ENCODE measurements at regions not wholly inside any gene's neighbourhood (a gene's known extent, or its start where the extent isn't known, plus 50 kb on each side); places are given as distances from the start of the nearest gene placed in this dataset.

- Histone ChIP-seq H3K27ac (ENCODE audit: extremely low read depth, low read depth, low read length) (no peak overlapping the region), H3K9me3 (ENCODE audit: control insufficient read depth, insufficient read depth, low read depth, low read length) (no peaks in the 10 kb centered on the region), H3K36me3 (ENCODE audit: control insufficient read depth in 2 of 2, insufficient read depth in 1 of 2, low read length in 2 of 2) (no peaks in the 10 kb centered on the region), H3K4me3 (ENCODE audit: low read depth, low read length) (no peak overlapping the region), H3K4me1 (ENCODE audit: control insufficient read depth, insufficient read depth, low read length) (no peaks in the 10 kb centered on the region)
- CTCF ChIA-PET, result no interaction called here
- TF ChIP-seq ZNF704 (tag by site-specific recombination; IDR thresholded peaks at IDR 0.05) (no peak), GLI2 (tag by site-specific recombination; IDR thresholded peaks at IDR 0.05; ENCODE audit: borderline replicate concordance, low read depth) (no peak), ZNF341 (tag by site-specific recombination; IDR thresholded peaks at IDR 0.05; ENCODE audit: low read depth) (no peak), GLIS2 (tag by site-specific recombination; IDR thresholded peaks at IDR 0.05) (no peak), ZNF366 (tag by site-specific recombination; conservative IDR thresholded peaks at IDR 0.05) (no peak), SCRT2 (tag by site-specific recombination; IDR thresholded peaks at IDR 0.05) (no peak), SP2 (tag by site-specific recombination; IDR thresholded peaks at IDR 0.05) (no peak), ZNF658 (tag by site-specific recombination; IDR thresholded peaks at IDR 0.05) (no peak), ZNF335 (tag by site-specific recombination; conservative IDR thresholded peaks at IDR 0.05) (no peak)
- TF ChIP-seq, protein P1, sequence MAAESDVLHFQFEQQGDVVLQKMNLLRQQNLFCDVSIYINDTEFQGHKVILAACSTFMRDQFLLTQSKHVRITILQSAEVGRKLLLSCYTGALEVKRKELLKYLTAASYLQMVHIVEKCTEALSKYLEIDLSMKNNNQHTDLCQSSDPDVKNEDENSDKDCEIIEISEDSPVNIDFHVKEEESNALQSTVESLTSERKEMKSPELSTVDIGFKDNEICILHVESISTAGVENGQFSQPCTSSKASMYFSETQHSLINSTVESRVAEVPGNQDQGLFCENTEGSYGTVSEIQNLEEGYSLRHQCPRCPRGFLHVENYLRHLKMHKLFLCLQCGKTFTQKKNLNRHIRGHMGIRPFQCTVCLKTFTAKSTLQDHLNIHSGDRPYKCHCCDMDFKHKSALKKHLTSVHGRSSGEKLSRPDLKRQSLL (tag by site-specific recombination; IDR thresholded peaks at IDR 0.05), result no peak
- TF ChIP-seq, protein P2, sequence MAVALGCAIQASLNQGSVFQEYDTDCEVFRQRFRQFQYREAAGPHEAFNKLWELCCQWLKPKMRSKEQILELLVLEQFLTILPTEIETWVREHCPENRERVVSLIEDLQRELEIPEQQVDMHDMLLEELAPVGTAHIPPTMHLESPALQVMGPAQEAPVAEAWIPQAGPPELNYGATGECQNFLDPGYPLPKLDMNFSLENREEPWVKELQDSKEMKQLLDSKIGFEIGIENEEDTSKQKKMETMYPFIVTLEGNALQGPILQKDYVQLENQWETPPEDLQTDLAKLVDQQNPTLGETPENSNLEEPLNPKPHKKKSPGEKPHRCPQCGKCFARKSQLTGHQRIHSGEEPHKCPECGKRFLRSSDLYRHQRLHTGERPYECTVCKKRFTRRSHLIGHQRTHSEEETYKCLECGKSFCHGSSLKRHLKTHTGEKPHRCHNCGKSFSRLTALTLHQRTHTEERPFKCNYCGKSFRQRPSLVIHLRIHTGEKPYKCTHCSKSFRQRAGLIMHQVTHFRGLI (tag by site-specific recombination; IDR thresholded peaks at IDR 0.05), result no peak
- POLR2A ChIA-PET, result no interaction called here
Observed at GRCh38 chr12:87782838-87783237, 246.4 kb downstream of the C12orf50 start.

DNA sequence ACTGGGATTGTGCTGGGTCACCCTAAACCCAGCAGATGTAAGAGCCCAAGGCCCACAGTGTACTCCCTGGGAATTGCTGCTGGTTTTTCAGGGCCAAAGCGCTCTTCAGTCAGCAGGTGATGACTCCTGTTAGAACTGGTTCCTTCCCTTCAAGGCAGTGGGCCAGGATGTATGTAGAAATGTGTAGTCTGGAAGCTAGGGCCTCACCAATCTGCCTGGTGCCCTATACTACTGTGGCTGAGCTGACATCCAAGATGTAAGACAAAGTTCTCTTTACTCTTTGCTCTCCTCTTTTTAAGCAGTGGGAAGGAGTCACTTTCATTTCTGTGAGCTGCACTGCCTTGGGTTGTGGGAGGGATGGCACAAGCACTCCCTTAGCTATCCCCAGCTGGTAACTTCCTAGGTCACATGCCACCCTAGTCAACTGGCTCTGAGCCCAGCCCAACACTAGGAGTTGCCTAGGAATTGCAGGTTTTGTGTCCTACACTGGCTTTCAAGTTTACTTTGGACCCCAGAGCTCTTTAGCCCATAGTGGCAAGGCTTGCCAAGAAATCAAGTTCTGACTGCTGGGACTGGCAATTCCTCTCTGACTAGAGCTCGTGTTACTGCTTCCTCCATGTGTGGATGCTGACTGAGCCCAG is 249.2 kb downstream of the C12orf50 start:
- TF ChIP-seq ZNF843 (tag by site-specific recombination; IDR thresholded peaks at IDR 0.05), result no peak
- TF ChIP-seq, protein P3, sequence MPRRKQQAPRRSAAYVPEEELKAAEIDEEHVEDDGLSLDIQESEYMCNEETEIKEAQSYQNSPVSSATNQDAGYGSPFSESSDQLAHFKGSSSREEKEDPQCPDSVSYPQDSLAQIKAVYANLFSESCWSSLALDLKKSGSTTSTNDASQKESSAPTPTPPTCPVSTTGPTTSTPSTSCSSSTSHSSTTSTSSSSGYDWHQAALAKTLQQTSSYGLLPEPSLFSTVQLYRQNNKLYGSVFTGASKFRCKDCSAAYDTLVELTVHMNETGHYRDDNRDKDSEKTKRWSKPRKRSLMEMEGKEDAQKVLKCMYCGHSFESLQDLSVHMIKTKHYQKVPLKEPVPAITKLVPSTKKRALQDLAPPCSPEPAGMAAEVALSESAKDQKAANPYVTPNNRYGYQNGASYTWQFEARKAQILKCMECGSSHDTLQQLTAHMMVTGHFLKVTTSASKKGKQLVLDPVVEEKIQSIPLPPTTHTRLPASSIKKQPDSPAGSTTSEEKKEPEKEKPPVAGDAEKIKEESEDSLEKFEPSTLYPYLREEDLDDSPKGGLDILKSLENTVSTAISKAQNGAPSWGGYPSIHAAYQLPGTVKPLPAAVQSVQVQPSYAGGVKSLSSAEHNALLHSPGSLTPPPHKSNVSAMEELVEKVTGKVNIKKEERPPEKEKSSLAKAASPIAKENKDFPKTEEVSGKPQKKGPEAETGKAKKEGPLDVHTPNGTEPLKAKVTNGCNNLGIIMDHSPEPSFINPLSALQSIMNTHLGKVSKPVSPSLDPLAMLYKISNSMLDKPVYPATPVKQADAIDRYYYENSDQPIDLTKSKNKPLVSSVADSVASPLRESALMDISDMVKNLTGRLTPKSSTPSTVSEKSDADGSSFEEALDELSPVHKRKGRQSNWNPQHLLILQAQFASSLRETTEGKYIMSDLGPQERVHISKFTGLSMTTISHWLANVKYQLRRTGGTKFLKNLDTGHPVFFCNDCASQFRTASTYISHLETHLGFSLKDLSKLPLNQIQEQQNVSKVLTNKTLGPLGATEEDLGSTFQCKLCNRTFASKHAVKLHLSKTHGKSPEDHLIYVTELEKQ (tag by site-specific recombination; IDR thresholded peaks at IDR 0.05; ENCODE audit: borderline replicate concordance), result no peak
- no peak overlapping the region for H3K27ac ChIP-seq (ENCODE audit: extremely low read depth, low read depth, low read length)
- POLR2A ChIA-PET, result no interaction called here
- CTCF ChIA-PET, result interaction anchor here (0.6 to 1.4 kb wide), 2 partner anchors 50 to 68 kb away, joined by 3 read pairs; no protein-coding TSS in a partner anchor
- H3K4me1 ChIP-seq (ENCODE audit: control insufficient read depth, insufficient read depth, low read length), result no peaks in the 10 kb centered on the region
- no peaks in the 10 kb centered on the region for H3K36me3 ChIP-seq (ENCODE audit: control insufficient read depth in 2 of 2, insufficient read depth in 1 of 2, low read length in 2 of 2)
- H3K9me3 ChIP-seq (ENCODE audit: control insufficient read depth, insufficient read depth, low read depth, low read length), result no peaks in the 10 kb centered on the region
- no peak overlapping the region for H3K4me3 ChIP-seq (ENCODE audit: low read depth, low read length)

GRCh38 chr12:87779016-87779415 is 250.2 kb downstream of the C12orf50 start:
- H3K9me3 ChIP-seq (ENCODE audit: control insufficient read depth, insufficient read depth, low read depth, low read length), result no peaks in the 10 kb centered on the region
- no peaks in the 10 kb centered on the region for H3K4me1 ChIP-seq (ENCODE audit: control insufficient read depth, insufficient read depth, low read length)
- ChIA-PET CTCF (interaction anchor here (0.5 to 1.4 kb wide), 2 partner anchors 21 to 69 kb away, joined by 3 read pairs; no protein-coding TSS in a partner anchor), POLR2A (no interaction called here)
- H3K4me3 ChIP-seq (ENCODE audit: low read depth, low read length), result no peak overlapping the region
- no peak overlapping the region for H3K27ac ChIP-seq (ENCODE audit: extremely low read depth, low read depth, low read length)
- no peaks in the 10 kb centered on the region for H3K36me3 ChIP-seq (ENCODE audit: control insufficient read depth in 2 of 2, insufficient read depth in 1 of 2, low read length in 2 of 2)
- no peak for TF ChIP-seq ZNF280D (tag by site-specific recombination; IDR thresholded peaks at IDR 0.05)
- no peak for TF ChIP-seq KLF16 (tag by site-specific recombination; IDR thresholded peaks at IDR 0.05)
- TF ChIP-seq, protein P1 (tag by site-specific recombination; IDR thresholded peaks at IDR 0.05), result no peak
- TF ChIP-seq ZNF114 (tag by site-specific recombination; IDR thresholded peaks at IDR 0.05), result no peak
- no peak for TF ChIP-seq SP3 (tag by site-specific recombination; IDR thresholded peaks at IDR 0.05)
- TF ChIP-seq ZNF10 (tag by site-specific recombination; IDR thresholded peaks at IDR 0.05), result no peak
